GM18499 (cell line): ENCODE measurements at regions not wholly inside any gene's neighbourhood (a gene's known extent, or its start where the extent isn't known, plus 50 kb on each side); places are given as distances from the start of the nearest gene placed in this dataset.
"Not testable (repeated sequence)": the region's sequence is repeated elsewhere in the genome, so short reads cannot be mapped to it uniquely, and the experiment has no call there.

Source experiments
- ATAC-seq: cut with Tn5 transposase; IDR thresholded peaks from one replicate; pipeline ENCODE4 v1.9.1; 2021; ENCODE audit warnings: moderate number of reproducible peaks; ENCODE audit not compliant: insufficient read depth, unreplicated experiment

- no peak for ATAC-seq
Measured at GRCh38 chr5:97998941-97999340, 774.5 kb upstream of the RGMB start.

- ATAC-seq, result no peak
Measured at GRCh38 chr5:98004463-98004862, 769.0 kb upstream of the RGMB start.

- no peak for ATAC-seq
Measured at GRCh38 chr5:98016771-98017170, 756.7 kb upstream of the RGMB start.

- not testable (repeated sequence) for ATAC-seq
Measured at GRCh38 chr5:98030273-98030672, 743.2 kb upstream of the RGMB start.

GRCh38 chr5:98031036-98031435 is 742.4 kb upstream of the RGMB start:
- not testable (repeated sequence) for ATAC-seq

- no peak for ATAC-seq
Measured at GRCh38 chr5:98031496-98031895, 742.0 kb upstream of the RGMB start.

- ATAC-seq, result no peak
Measured at GRCh38 chr5:98031926-98032325, 741.5 kb upstream of the RGMB start.

- ATAC-seq, result no peak
Measured at GRCh38 chr5:98041661-98042060, 731.8 kb upstream of the RGMB start.

GRCh38 chr5:98042521-98042920 is 730.9 kb upstream of the RGMB start:
- no peak for ATAC-seq

- ATAC-seq, result no peak
Measured at GRCh38 chr5:98042961-98043360, 730.5 kb upstream of the RGMB start.

- no peak for ATAC-seq
Measured at GRCh38 chr5:98050583-98050982, 722.9 kb upstream of the RGMB start.

- no peak for ATAC-seq
Measured at GRCh38 chr5:98053170-98053569, 720.3 kb upstream of the RGMB start.

- ATAC-seq, result no peak
Measured at GRCh38 chr5:98060148-98060547, 713.3 kb upstream of the RGMB start.

GRCh38 chr5:98064118-98064685 is 709.3 kb upstream of the RGMB start:
- ATAC-seq, result no peak

- no peak for ATAC-seq
Measured at GRCh38 chr5:98065261-98065909, 708.1 kb upstream of the RGMB start.

- ATAC-seq, result no peak
Measured at GRCh38 chr5:98066910-98067309, 706.6 kb upstream of the RGMB start.

- ATAC-seq, result peak; percentile 74
Measured at GRCh38 chr5:98069876-98070512, 703.5 kb upstream of the RGMB start.

- ATAC-seq, result no peak
Measured at GRCh38 chr5:98072921-98073320, 700.5 kb upstream of the RGMB start.

GRCh38 chr5:98076501-98076900 is 697.0 kb upstream of the RGMB start:
- no peak for ATAC-seq

- ATAC-seq, result no peak
Measured at GRCh38 chr5:98085593-98085992, 687.9 kb upstream of the RGMB start.

GRCh38 chr5:98095072-98095471 is 678.4 kb upstream of the RGMB start:
- ATAC-seq, result no peak

- no peak for ATAC-seq
Measured at GRCh38 chr5:98096155-98096554, 677.3 kb upstream of the RGMB start.
